GM21526 (cell line): ENCODE measurements at regions not wholly inside any gene's neighbourhood (a gene's known extent, or its start where the extent isn't known, plus 50 kb on each side); places are given as distances from the start of the nearest gene placed in this dataset.

Experiments used
- ATAC-seq: cut with Tn5 transposase; IDR thresholded peaks from one replicate; pipeline ENCODE4 v1.9.1; 2021; ENCODE audit warnings: moderate library complexity; ENCODE audit not compliant: unreplicated experiment, low FRiP score

DNA sequence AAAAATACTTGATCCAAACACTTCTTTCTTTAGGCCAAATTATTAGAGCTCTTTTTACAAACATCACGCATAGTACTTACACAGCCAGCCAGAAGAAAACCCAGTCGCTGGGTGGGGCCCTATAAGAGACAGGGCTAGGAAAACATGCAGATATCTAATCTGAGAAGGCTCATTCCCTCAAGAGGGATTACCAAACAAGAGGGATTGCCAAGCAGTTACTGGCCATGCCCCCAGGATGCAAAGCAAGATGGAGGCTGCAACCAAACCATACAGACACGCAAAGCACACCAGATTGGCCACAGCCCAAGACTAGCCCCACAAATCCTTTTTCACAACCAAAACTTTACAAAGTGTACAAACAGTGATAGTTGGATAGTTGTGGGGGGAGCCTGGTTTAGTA lies 1235.4 kb upstream of the GJE1 start:
- no peak for ATAC-seq

DNA sequence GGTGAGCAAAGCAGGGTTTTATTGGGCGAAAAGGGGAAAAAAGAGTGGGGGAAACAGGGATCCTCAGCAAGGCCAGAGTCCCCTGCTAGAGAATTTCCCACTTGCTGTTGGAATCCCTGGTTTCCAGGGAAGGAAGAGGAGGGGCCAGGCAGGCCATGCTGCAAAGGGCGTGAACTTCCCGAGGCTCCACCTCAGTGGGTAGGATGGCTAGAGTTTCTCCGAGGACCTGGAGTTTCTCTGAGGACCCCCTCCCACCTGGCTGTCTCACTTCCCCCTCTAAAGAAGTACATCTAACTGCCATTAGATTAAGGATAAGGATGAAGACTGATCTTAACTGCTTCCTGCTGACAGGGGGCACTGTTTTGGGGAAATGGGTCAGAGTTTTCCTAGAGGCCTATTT lies 1239.3 kb upstream of the GJE1 start:
- ATAC-seq, result no peak

DNA sequence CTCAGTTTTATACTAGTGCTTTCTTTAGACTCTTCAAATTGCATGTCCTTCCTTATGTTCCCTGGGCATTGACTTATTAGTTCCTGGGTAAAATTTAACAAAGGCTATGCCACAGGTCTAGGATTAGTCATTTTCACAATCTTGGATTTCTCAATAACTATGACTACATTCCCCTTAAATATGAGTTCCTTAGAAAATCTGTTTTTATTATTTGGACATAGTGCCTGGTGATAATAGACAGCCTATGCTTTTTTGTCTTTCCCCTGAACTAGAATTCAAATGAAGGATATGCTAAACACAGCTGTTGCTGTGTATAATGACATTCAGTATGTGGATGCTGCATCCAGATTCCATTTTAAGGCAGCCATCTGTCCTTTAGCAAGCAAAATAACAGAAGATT lies 1252.8 kb upstream of the GJE1 start:
- no peak for ATAC-seq

DNA sequence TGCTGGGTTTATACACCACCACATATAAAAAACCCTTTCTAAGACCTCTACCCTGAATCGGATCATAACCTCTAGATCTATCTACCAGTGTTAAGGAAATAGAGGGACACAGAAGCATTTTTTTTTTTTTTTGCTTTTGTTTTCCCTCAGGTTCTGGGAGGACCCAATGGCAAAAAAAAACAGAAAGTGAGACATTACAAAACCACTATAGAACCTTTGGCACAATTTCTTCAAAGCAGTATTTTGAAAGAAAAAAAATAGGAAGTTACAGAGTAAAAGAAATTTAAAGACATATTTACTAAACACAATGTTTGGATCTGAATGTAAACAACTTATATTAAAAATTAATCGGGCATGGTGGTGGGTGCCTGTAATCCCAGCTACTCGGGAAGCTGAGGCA lies 1258.7 kb upstream of the GJE1 start:
- ATAC-seq, result no peak

DNA sequence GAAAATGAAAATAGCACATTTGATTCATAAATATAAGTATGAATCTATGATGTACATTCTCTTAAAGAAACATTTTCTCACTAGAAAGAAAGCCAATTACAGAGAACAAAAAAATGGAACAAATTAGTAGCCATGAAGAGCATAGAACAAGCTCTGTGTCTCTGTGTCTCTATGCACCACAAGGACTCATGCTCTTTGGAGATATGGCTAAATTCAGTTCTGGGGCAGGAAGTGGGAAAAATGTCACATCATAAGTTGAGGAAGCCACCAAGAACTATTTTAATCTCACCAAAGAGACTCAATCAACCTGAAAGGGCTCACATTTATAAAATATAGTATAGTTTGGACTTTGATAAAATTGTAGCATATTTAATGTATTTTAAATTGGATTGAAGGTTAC lies 1259.8 kb upstream of the GJE1 start:
- no peak for ATAC-seq

DNA sequence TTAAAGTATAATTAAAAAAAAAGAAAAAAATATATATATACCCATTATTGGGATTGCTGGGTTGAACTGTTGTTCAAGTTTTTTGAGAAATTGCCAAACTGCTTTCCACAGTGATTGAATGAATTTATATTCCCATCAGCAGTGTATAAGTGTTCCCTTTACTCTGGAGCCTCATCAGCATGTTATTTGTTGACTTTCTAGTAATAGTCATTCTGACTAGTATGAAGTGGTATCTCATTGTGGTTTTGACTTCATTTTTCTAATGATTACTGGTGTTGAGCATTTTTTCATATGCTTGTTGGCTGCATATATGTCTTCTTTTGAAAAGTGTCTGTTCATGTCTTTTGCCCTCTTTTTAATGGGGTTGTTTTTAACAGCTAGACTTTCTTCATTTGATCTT lies 1260.8 kb upstream of the GJE1 start:
- ATAC-seq, result no peak

DNA sequence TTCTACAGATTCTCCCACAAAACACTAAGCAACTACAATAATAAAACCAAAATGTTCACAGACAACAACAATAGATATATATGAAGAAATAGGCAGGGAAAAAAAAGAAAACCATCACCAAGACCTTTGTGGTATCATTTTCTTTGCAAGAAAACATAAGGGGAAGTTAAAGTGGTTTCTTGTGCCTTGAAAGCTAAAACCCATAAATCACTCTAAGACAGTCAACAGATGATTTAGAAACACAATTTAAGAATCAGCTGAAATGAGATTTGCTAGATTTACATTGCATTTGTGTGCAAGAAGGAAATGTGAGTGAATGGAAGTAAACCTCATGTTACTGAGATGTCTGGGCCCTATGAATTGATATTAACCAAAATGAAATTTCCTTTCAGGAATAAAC lies 1265.4 kb upstream of the GJE1 start:
- ATAC-seq, result no peak

DNA sequence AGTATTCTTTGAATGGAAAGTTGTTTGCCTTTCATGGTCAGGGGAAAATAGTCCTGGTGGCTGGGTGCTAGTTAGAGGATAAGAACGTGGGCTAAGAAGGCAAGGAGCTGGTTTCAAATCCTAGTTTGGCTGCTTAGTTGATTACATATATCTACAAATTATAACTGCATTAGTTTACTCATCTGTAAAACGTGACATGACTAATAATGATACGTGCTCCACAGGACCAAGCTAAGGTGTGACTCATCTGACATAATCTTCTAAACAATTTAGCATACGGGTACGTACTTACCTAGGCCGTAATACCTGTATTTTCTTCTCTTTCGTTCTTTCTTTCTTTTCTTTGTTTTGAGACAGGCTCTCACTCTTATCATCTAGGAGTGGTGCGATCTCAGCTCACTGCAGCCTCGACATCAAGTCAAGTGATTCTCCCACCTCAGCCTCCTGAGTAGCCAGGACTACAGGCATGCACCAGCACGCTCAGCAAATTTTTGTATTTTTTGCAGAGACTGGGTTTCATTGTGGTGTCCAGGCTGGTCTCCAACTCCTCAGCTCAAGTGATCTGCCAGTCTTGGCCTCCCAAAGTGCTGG lies 1274.2 kb upstream of the GJE1 start:
- no peak for ATAC-seq

DNA sequence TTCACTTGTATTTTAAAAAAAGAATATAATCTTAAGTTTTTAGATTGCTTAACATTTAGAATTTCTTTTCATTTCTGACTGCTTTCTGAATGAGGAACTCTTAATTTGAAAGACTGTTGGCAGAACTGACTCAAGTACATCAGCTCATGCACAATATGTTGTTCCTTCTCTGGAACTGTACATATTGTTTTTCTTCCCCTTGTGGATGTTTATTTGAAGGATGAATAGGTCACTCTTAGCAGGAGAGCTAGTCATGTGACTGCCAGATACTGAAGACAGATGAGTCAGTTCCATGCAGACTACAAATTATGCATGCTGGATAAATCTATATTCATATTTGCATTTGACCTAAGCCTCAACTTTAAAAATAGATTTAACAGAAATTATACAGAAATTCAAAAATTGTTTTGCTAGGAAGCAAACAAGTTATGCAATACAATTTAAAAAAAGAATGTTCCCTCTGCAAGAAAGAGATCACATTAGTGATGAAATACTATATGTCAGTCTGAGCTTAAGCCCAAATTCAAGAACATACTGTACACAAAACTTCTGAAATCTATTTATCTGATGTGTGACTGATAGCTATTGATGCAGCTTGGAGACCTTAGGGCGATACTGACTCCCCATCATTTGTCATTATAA lies 1274.9 kb upstream of the GJE1 start:
- no peak for ATAC-seq

DNA sequence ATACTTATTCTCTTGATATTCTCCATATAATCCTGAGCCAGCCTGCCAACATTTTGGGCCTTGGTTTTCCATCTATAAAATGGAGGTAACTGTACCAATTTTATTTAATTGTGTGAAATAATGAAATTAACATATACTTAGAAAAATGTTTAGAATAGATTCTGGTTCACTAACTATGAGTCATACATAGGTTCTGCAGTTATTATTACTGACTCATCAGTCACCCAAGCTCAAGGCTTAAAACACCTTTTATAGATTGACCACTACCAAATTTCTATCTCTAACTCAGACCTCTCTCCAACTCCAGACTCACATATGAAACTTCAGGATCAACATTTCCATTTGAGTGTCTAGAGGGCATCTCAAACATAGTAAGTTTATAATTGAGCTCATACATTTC lies 1277.2 kb upstream of the GJE1 start:
- ATAC-seq, result no peak

DNA sequence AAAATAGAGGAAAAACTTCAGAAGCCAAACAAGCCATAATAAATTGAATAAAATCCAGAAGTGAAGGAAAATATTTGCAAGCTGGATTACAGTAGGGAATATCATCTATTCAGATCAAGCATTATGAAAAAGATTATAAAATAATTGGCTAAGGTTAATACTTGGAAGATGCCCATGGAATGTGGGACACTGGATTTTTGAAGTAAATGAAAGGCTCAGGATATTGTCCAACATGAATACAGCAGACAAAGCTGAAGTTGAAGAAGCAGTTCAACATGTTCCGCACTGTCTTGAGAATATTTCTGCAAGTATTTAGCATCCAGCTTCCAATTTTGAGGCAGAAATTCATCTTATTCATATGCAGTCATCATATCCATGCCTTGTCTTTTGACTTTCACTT lies 1278.4 kb upstream of the GJE1 start:
- no peak for ATAC-seq

DNA sequence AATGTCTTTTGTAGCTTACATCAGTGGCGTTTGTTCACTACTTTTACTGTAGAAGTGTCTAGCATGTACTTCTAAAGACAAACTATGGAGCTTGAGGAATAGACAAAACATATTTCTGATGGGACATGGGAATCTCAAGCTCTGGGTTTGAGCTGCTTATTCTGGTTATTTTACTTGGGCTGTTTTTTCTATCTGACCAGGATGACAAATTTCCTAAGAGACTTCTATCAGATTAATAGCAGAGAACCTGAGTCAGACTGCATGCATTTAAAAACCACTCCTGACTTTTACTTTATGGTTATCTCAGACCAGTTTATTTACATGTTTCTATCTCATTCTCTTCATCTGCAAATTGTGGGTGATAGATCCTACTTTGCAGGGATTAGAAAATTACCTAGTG lies 1282.3 kb upstream of the GJE1 start:
- ATAC-seq, result no peak

DNA sequence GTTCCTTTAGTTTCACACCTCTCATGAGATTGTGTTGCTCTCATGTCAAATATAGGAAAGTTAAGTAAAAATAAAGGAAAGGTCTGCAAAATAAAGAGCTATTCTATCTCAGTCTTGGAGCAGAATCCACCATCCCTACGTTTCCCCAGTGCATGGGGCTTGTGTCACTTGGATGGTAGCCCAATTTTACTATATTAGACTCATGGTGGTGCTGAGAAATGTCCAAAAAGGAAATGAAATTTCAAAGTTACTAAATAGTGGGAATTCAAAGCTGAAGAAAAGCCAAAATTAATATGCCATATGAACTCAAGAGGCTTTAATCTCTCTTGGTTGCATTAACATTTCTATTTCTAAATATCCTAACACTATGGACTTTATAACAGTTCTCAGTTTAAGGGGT lies 1283.3 kb upstream of the GJE1 start:
- no peak for ATAC-seq

DNA sequence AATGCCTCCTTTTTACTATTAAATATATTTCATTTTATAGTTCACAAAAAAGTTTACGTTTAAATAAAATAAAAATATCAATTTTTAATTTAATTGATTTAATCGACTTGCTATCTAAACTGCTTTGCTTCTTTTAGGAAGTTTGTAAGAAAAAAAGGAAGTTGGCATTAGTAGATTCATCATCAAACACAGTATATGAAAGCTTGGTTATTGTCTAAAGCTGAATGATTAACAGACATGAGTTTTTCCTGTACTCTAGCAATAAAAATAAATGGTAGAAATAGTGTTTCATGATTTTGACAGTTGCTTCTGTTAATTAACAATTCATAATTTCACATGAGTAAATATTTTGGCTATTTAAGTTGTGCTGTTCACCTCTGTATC lies 1285.5 kb upstream of the GJE1 start:
- no peak for ATAC-seq

DNA sequence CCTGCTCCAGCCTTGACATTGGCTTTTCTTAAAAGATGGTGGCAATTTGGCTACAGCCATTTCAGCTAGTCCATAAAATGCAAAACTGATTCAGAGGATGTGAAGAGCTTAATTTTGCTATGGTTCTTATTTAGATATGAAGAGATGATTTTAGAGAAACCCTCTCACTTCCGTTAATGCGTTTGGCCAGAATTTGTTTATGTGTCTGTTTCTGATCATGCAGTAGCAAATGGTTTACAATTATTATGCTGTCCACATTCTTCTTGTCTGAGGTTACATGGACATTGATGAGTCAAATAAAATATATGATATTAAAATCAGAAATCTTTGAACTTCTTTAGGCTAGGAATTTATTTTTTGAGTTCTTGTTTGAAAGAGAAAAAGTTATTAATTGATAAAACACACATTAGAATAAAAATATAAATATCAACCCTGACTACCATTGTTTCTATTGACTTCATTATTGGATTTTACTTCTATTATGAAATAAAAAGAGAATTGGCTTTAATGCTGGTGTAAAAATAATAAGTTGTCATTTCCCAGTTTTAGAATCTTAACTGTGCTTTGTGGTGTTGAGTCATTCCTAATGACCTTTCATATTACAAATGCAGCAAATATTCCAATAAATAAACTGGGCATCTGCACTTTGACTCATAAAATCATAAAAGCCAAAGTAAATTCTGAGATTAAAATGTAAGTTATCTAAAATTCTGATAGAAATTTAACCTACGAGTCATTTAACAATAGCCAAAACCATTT lies 1286.0 kb upstream of the GJE1 start:
- ATAC-seq, result no peak

DNA sequence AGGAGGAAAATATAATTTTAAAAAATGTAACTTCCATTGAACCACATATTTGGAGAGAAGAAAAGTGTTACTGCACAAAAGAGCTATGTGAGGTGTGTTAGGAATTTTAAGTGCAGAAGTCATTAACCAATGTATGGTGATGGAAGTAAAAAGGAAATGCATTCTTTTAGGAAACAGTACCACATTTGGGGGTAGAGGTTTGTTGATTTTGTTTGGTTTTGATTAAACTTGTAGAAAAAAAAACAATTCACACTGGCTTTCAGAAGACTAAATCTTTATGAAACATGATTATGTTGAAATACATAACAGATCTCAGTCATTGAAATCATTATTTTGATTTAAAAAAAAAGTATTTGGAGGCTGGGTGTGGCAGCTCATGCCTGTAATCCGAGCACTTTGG lies 1287.0 kb upstream of the GJE1 start:
- no peak for ATAC-seq

DNA sequence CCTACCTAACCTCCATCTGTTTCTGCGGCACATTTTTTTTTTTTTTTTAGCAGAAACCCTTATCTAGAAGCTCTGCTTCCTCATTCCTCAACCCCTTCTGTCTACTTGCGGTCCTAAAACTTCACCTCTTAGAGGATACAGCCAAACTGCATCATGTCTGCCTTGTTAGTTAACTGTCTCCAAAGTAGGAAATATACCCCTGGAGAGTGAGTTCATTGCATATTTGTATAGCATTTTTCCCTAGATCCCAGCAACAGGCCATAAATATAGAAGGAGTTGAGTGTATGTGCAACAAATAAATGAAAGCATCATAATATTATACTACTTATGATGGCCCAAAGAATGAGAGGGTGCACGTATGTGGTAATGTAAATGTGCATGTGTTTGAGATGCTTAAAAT lies 1288.6 kb upstream of the GJE1 start:
- ATAC-seq, result no peak

DNA sequence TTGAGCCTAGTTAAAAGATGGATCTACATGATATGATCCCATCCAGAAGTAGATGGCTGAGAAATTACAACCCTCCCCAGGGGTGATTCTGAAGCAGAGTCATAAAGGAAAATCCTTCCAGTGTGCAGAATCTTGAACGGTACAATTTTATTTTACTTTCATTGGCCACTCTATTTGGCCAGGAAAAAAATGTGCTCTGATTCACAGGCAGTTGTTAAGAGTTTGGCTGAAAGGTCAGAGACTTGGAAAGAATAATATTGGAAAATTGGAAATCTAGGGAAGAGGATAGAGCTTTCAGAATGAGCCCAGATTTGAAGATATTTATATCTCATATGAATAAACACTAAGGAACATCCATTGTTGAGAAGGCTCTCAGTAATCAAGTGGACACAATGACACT lies 1299.3 kb upstream of the GJE1 start:
- no peak for ATAC-seq

DNA sequence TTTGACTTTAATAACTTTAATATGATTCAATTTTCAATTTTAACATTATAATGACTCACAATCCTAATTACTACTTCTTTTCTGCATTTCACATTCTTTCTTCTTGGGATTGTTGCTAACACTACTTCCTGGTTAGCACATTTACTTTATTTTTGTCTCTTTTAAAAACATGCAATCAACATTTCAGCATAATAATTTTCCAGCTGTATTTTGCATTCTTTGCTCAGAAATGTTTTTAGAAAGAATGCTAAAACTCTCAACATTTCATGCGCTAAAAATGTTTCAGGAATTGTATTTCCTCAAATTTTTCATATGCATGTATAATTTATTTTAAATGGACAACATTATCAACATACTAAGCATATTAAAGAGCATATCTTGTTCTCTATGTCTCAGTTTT lies 1302.1 kb upstream of the GJE1 start:
- no peak for ATAC-seq

DNA sequence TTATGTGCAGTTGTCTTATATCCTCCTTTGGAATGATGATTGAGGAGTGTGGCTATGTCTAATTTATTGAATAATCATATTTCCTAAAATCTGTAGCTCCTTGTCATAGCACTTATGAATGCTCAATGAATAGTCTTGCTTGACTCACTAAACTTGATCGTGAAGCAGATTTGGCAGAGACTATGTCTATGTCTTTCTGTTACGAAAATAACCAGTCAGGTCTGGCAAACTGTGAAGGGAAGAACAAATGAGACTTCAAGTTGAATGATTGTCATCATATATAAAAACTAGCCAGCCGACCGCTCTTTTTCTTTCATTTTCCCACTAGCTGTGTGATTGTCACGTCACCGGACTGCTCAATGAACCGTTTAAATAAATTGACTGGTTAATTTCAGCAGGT lies 1303.9 kb upstream of the GJE1 start:
- no peak for ATAC-seq

DNA sequence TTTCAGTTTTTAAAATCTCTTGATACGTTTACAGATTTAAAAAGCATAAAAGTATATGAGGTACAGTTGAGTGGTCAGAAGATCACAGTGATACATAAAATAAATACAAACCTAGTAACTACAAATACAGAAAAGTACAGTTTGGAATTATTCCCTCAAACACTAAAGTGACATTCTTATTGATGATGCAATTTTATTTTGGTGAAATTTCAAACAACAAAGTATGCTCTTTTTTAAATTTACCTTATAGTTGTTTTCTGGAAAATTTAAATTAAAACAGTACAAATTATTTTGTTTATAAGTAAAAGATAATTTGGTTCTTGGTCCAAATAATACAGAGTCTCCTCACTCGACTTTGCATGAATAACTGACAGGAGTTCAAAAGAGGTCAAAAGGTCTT lies 1305.1 kb upstream of the GJE1 start:
- ATAC-seq, result no peak

DNA sequence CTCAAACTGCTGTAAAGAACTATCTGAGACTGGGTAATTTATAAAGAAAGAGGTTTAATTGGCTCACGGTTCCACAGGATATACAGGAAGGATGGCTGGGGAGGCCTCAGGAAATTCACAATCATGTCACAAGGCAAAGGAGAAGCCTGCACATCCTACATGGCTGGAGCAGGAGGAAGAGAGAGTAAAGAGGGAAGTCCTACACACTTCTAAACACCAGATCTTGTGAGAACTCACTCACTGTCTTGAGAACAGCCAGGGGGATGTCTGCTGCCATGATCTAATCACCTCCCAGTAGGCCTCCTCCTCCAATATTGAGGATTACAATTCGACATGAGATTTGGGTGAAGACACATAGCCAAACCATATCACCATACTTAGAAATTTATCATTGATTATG lies 1307.0 kb upstream of the GJE1 start:
- no peak for ATAC-seq
